ENCODE measurements at regions not wholly inside any gene's neighbourhood (a gene's known extent, or its start where the extent isn't known, plus 50 kb on each side); places are given as distances from the start of the nearest gene placed in this dataset.

GRCh38 chr9:16075696-16076095 lies 522.9 kb downstream of the CCDC171 start:
- TF ChIP-seq CTCF (IDR thresholded peaks at IDR 0.05) (no peak), POLR2A (IDR thresholded peaks at IDR 0.05) (no peak)

All from ovary (tissue), 3 donors.